Muscle of back (tissue), 3 donors: ENCODE measurements at regions not wholly inside any gene's neighbourhood (a gene's known extent, or its start where the extent isn't known, plus 50 kb on each side); places are given as distances from the start of the nearest gene placed in this dataset.
"Not testable (repeated sequence)": the region's sequence is repeated elsewhere in the genome, so short reads cannot be mapped to it uniquely, and the experiment has no call there.

Experiments used
- DNase-seq, 3 donors: peaks; one replicate each; pipeline versions ENCODE4 v3.0.0 to v3.0.0-alpha.2; 2013

- DNase-seq = no peak
Measured at GRCh38 chr12:105457026-105457425, 126.5 kb downstream of the C12orf75 start.

- DNase-seq = no peak
Measured at GRCh38 chr12:105459760-105460330, 129.4 kb downstream of the C12orf75 start.

DNA sequence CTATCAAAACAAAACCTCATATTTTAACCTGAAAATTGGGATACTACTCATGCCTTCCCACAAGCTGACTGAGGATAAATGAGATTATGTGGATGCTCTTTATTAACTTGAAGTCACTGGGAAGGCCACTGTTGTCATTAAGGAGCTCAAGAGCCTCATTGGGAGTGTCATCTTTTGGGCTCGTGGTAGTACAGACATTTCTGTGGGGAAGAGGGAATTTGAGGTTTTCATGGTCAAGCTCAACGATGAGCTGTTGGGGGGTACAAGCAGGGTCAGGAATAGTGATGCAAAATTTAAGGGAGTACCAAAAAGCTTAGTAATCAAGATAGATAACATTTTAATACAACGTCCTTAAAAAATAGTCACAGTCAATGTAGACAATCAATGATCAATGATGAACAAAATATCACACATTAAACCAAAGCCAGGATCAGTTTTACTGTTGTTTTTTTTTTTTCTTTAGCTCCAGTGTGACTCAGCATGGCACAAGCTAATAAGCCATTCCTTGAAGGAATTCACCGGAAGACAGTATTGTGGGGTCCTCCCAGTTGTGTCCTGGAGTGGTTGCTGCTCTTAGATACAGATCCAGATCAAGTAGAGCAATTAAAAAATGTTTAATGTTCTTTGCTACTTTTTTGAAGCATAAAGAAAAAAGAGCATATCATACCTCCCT is 130.9 kb downstream of the C12orf75 start:
- no peak for DNase-seq

DNA sequence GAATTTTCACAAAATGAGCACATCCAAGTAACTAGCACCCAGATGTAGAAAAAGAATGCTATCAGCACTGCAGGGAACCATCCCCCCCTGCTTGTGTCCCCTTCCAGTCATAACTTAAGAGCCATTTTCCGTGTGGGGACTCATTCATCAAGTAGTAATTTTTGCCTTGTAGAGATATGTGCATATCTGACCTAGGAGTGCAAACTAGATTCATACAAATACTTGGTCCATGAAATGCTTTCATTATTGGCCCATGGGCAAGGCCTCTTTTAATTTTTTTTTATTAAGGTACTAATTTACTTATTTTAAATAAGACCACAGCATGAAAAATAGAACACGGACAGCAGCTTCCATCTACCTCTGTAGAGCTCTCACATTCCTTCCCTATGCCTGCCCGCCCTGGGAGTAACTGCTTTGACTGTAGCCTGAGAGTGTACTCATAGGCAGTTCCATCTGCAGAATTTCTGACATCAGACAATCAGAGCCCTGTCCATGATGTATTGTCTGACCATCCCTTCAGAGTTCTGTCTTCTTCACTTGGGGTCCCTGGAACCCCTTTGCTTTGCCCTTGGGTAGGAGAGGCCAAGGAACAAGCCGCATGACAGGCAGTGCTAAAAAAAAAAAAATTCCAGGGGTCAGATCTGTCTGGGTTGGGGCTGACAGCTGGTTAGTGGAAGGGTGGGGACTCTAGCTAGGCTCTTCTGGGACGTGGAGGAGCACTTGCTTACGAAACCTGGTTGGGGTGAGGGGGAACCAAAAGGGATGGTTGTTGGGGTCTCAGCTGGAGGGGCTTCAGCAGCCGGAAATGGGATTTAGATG is 131.7 kb downstream of the C12orf75 start:
- DNase-seq = no peak

DNA sequence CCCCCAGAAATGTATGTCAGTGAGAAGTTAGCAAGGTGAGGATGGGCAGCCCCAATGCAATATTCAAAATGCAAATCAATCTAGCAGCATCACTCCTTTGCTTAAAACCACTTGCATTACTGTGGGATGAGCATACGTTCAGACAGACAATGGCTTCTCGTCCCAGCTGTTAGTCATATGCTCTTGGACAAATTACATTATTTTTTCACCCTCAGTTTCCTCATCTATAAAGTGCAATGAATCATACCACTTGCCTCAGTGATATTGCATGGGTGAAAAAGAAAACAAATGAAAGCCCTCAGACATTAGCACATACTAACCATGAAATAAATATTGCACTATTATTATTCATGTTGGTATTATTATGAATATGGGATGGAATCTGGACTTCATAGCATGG is 132.3 kb downstream of the C12orf75 start:
- no peak for DNase-seq

DNA sequence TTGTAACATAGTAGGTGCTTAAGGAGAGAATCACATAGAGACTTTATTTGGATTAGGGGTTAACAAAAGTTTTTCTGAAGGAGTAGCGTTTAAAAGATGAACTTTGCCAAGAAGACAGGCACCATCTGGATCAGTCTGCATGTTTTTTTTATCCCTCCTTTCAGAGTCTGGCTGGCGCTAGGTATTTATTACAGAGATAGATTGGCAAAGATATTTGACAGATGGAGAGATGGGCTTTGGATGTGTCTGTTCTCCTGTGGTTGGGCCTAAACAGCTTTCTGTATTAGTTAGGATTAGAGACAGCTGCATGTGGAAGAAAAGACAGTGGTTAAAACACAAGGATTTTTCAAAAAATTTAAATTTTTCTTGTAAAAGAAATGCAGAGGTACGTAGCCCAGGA is 133.9 kb downstream of the C12orf75 start:
- no peak for DNase-seq

- DNase-seq = no peak
Measured at GRCh38 chr12:105466231-105466900, 135.9 kb downstream of the C12orf75 start.

DNA sequence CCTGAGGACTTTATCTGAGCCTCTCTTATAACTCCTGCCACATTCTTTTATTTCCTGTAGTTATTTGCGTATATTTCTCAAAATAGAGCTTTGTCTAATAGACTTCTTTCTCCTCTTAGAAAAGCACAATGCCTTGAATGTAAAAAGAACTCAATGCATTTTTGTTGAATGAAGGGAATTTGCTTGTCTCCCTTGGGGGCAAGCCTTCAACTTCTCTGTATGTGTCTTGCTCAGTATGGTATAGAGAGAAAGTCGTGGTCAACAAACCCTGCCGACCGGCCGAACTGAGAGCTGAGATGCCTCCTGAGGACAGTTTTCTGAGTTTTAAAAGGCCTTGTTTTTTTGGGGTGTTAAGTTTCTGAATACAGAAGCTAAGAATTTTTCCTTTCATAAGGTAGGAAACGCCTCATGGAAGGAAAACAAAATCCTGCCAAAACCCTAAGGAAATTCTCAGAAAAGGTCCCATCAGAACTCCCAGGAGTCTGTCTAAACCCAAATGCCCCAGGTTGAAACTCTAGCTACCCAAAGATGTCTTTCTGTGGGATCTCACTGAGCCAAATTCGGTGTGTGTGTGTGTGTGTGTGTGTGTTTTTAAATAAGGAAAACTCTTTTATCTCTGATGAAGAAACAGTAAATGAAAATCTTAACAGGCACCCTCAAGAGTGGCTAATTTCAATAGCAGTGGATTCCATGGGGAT is 136.6 kb downstream of the C12orf75 start:
- no peak for DNase-seq

DNA sequence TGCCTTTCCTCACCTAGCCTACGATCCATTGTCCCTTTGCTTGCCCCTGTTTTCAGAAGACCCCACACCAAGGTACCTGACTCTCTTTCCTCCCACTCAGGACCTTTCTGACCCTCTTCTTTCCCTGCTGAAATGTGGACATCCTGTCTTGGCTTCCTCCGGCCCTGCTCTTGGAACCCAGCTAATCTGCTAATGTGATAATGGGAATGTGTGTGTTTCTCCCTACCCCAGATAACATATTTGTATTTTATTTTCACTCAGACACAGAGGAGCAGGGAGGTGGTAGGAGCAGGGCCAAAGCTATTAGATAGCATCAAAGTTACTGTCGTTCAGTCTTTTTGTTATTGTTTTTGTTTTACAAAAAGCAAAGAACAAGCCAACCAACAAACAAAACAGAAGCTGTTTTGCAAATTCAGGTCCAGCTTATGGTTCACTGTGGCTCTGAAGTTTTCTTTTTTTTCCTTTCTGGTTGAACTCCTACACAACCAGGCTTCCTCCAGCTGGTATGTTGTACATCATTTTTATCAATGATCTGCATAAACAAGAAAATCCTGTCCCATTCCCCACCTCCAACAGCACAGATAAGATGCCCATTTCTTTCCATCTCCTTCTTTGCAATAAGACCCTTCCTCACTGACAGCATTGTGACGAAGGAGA is 137.3 kb downstream of the C12orf75 start:
- DNase-seq = no peak

DNA sequence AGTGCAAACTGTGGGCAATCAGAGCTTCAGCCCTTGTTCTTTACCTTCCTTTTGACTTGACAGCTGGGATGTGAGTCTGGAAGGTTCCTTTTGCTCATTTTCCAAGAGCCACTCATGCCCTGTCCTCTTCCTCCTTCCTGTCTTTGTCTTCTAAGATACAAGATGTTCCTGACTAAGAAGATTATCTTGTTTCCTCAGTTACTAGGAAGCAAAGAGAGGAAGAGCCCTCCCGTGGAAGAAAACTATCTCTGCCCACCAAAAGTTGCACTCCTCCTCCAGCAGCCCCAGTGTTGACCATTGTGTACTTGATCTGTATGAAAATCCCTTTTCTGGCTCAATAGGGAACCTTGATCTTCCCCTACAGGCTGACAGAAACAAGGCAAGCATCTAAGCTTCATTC is 138.0 kb downstream of the C12orf75 start:
- DNase-seq = no peak

DNA sequence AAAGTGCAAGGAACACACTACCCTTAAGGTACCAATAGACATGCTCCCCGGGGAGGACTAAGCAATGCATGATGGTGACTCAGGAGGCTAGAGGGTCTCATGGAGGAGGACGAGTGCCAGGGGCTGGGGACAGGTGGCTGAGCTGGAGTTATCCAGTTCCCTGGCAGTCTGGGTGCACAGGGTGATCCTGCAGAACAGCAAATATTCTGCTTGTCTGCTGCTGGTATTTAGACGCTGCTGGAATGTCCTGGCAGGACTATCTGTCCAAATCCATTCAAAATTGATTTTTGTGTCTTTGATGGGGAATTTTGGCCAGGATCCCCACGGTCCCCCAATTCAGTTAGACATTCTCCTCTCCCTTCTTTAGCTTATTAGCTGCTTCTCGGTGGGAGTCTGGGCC is 138.7 kb downstream of the C12orf75 start:
- DNase-seq = no peak

DNA sequence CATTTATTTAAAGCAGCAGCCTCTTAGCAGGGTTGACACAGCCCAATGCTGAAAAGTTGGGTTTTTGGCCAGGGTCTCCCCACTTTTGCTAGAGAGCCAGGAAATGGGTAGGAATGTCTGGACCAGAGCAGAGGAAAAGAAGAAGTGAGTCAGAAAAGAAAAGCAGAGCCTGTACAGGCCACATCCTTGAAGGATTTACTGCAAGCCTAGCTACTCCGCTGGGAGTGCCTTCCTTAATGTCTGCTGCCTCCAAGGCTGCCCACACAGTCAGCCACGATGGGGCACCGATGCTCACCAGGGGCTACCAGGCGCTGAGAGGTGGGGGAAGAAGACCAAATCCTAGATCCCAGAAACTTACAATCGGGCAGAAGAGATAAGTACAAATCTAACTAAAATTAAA is 139.2 kb downstream of the C12orf75 start:
- no peak for DNase-seq

DNA sequence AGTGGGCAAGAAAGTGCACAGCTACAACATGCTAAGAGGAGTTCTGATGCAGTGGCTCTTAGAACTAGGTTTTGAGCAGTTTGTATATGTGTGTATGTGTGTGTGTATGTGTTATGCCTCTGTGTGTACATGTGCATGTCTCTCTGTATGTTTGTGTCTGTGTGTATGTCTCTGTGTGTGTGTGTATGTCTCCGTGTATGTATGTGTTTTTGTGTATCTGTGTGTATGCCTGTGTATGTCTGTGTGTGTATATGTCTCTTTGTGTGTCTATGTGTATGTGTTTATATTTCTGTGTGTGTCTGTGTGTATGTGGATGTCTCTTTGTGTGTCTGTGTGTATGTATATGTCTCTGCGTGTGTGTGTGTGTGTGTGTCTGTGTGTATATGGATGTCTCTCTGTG is 139.6 kb downstream of the C12orf75 start:
- DNase-seq = no peak

DNA sequence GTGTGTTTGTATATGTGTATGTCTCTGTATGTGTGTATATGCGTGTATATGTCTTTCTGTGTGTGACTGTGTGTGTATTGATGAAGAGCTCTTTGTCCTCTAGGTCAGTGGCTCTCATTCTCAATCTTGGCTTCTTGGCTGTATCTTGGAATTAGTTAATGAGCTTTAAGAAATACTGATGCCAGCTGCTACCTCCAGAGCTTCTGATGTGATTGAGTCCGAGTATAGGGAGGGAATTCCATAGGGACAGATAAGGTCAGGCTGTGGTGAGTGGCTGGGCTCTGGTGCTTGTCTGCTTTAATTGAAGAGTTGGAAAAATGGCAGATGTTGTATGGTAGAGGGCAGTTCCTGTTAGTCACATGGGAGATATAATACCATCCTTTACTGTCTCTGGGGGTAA is 140.1 kb downstream of the C12orf75 start:
- DNase-seq = no peak

GRCh38 chr12:105474672-105475071 is 144.2 kb downstream of the C12orf75 start:
- no peak for DNase-seq

- DNase-seq = no peak
Measured at GRCh38 chr12:105476616-105477015, 146.1 kb downstream of the C12orf75 start.

DNA sequence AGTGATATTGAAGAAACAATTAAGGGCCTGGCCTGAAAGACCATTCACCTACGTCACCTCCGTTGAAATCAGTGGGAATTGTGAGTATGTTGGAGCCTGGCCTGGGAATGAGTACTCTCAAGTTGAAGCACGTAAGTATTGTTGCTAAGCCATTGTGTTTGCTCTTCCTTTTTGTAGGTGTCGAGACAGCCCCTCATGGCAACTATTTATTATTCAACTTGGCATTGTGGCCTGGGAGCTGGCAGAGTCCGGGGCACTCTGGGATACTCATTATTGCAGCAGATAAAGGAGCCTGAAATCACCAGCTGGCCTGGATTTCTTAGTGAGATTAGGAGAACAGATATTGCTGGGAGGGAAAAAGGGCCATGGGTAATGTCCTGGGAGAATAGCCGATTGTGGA is 147.4 kb downstream of the C12orf75 start:
- DNase-seq = no peak

- not testable (repeated sequence) for DNase-seq
Measured at GRCh38 chr12:105478788-105479187, 148.3 kb downstream of the C12orf75 start.

DNA sequence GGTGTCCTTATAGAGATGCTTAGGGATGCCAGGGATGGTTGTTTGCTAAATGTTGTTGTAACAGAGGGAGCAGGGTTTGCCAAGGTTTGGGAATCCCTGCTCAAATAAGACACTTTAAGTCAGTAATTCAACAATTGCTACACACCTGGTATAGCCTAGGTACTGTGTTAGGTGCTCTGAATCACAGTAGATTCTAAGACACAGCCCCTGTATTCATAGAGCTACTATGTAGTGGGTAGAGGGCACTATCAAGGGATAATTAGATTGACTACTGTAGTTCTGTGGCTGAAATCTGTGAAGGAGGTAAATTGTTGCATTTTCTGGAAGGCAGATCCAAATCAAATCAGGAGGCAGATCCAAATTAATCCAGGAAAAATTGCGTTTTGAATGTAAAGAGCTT is 149.2 kb downstream of the C12orf75 start:
- DNase-seq = no peak

DNA sequence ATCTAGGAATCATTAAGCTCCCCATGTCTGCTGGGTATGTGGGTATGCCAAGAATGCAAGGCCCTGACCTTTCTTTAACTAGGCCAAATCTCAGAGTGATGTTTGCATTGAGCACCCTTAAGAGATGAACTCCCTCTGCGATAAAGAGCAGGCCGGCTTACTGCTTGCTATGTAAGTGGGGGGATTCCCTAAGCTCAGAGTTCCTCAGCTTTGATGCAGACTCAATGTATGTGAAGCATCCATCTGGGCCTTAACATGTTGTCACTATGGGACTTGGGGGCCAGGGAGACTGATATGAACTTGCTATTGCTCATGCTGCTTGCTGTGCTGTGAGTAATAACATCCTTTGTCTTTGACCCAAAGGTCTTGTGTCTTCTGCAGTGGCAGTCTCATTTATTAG is 149.7 kb downstream of the C12orf75 start:
- no peak for DNase-seq
